Thymus (tissue), 11 donors: ENCODE measurements at regions not wholly inside any gene's neighbourhood (a gene's known extent, or its start where the extent isn't known, plus 50 kb on each side); places are given as distances from the start of the nearest gene placed in this dataset.

Source experiments
- DNase-seq, 9 donors: peaks; one replicate each; pipeline ENCODE4 v3.0.0-alpha.2; 2013; ENCODE audit warnings: low spot score in 9 of 9, low read depth in 6 of 9, missing footprints in 1 of 9
- H3K27ac ChIP-seq, 2 donors: one replicate each; pipeline ENCODE4 v1.5.1; 2013; ENCODE audit warnings: control low read depth in 1 of 2, low read depth in 1 of 2, low read length in 1 of 2, mild to moderate bottlenecking in 1 of 2, moderate library complexity in 1 of 2
- H3K27me3 ChIP-seq, 2 donors: one replicate each; pipeline ENCODE4 v1.5.1; 2013; ENCODE audit warnings: low read length in 1 of 2; ENCODE audit not compliant: control insufficient read depth in 2 of 2, insufficient read depth in 1 of 2
- H3K36me3 ChIP-seq, 2 donors: one replicate each; pipeline ENCODE4 v1.5.1; 2013; ENCODE audit warnings: low read length in 1 of 2, mild to moderate bottlenecking in 1 of 2, moderate library complexity in 1 of 2; ENCODE audit not compliant: control insufficient read depth in 2 of 2, insufficient read depth in 2 of 2
- H3K4me1 ChIP-seq, 2 donors: one replicate each; pipeline ENCODE4 v1.5.1; 2013; ENCODE audit warnings: low read length in 2 of 2; ENCODE audit not compliant: control insufficient read depth in 2 of 2, insufficient read depth in 2 of 2
- H3K4me3 ChIP-seq, 2 donors: one replicate each; pipeline ENCODE4 v1.5.1; 2013; ENCODE audit warnings: low read length in 2 of 2, control low read depth in 1 of 2, mild to moderate bottlenecking in 1 of 2
- H3K9me3 ChIP-seq, 2 donors: one replicate each; pipeline ENCODE4 v1.5.1; 2013; ENCODE audit warnings: low read length in 1 of 2, mild to moderate bottlenecking in 1 of 2; ENCODE audit not compliant: control insufficient read depth in 2 of 2, insufficient read depth in 1 of 2
- WGBS: extraction: QIAGEN DNeasy Blood & Tissue Kit; methylation state at CpG from one replicate; pipeline ENCODE4 v1.1.7; 2013; 5-methylcytosine and 5-hydroxymethylcytosine counted together
- donor health status: healthy.

DNA sequence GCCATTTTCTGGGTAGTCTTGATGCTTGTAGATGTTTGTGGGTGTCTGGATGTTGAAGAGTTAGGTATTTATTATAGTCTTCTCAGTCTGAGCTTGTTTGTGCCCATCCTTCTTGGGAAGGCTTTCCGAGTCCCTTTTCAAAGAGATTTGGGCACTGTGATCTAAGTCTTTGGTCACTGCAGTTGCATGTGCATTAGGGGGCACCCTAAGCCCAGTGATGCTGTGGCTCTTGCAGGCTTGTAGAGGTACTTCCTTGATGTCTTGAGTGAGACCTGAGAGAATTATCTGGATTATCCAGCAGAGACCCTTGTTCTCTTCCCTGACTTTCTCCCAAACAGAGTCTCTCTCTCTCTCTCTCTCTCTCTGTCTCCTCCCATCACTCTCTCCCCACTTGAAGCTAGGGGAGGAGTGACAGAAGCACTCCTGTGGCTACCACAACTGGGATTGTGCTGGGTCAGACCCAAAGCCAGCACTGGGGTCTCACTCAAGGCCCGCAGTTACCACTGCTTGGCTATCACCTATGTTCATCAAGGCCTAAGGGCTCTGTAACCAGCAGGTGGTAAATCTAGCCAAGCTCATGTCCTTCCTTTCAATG lies 68.5 kb downstream of the TMCO5A start:
- over 99% methylated on average over 2 of the region's 2 CpGs for WGBS
- H3K4me1 ChIP-seq, result no peaks in the 10 kb centered on the region
- H3K27ac ChIP-seq, result no peak overlapping the region
- no peaks in the 10 kb centered on the region for H3K27me3 ChIP-seq
- DNase-seq, result peak in 1 of 9 donors; percentile 15
- no peaks in the 10 kb centered on the region for H3K9me3 ChIP-seq
- no peak overlapping the region for H3K4me3 ChIP-seq
- no peaks in the 10 kb centered on the region for H3K36me3 ChIP-seq

DNA sequence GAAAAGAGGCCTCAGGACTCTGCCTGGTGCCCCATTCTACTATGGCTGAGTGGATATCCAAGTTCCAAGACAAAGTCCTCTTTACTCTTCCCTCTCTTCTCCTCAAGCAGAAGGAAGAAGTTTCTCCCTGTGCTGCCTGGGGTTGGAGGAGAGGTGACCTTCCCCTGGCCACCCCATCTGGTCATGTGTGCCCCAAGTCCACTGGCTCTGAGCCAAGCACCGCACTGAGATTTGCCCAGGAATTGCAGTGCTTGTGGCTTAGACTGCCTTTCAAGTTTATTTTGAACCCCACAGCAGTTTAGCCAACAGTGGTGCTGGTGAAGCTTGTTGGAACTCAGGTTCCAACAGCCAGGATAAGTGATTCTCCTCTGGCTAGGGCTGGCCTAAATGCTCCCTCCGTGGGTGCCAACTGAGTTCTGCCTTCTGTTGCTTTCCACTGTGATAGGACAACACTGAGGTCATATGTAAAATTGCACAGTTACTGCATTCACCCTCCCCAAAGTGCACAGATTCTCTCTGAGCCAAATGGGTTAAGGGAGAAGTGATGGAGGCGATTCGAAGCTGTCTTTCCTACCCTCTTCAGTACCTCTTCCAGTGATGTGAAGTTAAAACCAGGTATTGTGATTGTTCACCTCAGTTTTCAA lies 69.9 kb downstream of the TMCO5A start:
- Histone ChIP-seq H3K4me3 (no peak overlapping the region), H3K36me3 (no peaks in the 10 kb centered on the region), H3K27me3 (no peaks in the 10 kb centered on the region), H3K27ac (no peak overlapping the region), H3K4me1 (no peaks in the 10 kb centered on the region), H3K9me3 (no peaks in the 10 kb centered on the region)
- DNase-seq, result no peak
- WGBS, result 96% methylated on average over 4 of the region's 4 CpGs

DNA sequence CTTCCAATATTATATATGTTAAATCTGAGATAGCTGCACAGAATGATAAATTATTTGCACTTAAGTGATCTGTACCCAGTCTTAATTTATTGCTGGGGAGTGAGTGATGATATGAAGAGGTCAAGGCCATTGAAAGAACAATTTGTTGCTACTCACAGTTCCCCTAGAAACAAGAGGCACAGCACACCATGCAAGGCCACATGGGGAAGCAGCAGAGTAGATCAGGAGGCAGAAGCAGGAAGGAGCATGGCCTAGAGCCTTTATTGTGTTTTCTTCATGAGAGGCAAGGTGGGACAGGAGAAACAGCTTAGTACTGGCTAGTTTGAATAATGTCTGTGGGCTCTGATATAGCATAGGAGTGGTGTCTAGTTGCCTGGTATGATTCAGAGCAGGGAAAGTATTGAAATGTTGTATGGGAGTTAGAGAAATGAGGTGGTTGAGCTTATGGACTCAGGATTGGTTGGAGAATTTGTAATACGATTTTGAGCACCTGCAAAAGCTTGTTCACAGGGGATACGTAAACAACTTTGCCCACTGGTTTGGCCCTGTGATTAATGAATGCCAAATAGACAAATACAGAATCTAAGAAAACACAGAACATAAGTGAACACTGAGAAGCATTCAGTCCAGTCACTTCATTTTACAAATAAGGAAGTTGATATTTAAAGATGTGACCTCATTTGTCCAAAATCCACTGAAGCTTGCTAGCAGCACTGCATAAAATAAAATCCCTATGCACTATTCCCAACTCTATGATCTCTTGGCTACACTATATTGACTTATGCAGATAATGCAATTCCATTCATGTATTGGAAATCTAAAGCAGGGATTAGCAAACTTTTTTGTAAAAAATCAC lies 71.7 kb downstream of the TMCO5A start:
- WGBS, result 94% methylated on average over 2 of the region's 2 CpGs
- Histone ChIP-seq H3K36me3 (no peaks in the 10 kb centered on the region), H3K27ac (no peak overlapping the region), H3K9me3 (no peaks in the 10 kb centered on the region), H3K4me1 (no peaks in the 10 kb centered on the region), H3K4me3 (no peak overlapping the region), H3K27me3 (no peaks in the 10 kb centered on the region)
- DNase-seq, result no peak

DNA sequence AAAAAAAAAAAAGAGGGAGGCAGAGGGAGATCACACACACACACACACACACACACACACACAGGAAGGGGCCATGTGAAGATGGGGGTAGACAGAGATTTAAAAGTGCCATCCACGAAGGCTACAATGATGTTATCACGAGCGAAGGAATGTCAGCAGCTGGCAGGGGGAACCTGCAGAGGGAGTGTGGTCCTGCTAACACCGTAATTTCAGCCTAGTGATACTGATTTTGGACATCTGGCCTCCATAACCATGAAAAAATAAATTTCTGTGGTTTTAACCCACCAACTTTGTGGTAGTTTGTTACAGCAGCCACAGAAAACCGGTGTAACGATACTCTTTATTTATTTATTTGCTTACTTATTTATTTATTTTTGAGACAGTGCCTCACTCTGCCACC lies 76.0 kb downstream of the TMCO5A start:
- no peaks in the 10 kb centered on the region for H3K27me3 ChIP-seq
- no peaks in the 10 kb centered on the region for H3K9me3 ChIP-seq
- no peak overlapping the region for H3K4me3 ChIP-seq
- H3K36me3 ChIP-seq, result no peaks in the 10 kb centered on the region
- H3K27ac ChIP-seq, result no peak overlapping the region
- DNase-seq, result no peak
- H3K4me1 ChIP-seq, result no peaks in the 10 kb centered on the region
- 94% methylated on average over 6 of the region's 6 CpGs for WGBS

DNA sequence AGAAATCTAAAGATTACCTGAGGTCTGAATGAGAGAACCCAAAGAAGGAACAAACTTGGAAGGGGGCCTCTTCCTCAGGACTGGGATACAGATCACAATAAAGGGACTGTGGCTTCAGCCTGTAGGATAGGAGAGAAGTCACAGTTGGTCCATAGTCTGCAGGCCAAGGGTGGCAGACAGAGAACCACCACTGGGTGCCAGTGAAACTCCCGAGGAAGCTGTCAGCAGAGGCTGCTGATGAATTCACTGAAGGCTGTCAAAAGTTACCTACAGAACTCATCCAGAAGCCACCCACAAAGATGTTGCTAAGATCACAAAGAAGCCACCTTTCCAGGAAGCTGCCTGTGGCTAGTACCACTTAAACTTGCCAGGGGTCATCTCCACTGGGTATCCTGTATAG lies 78.5 kb downstream of the TMCO5A start:
- no peak for DNase-seq
- Histone ChIP-seq H3K4me3 (no peak overlapping the region), H3K36me3 (no peaks in the 10 kb centered on the region), H3K4me1 (no peaks in the 10 kb centered on the region), H3K27ac (no peak overlapping the region), H3K9me3 (no peaks in the 10 kb centered on the region), H3K27me3 (no peaks in the 10 kb centered on the region)
- 81% methylated on average over 1 of the region's 1 CpG for WGBS

DNA sequence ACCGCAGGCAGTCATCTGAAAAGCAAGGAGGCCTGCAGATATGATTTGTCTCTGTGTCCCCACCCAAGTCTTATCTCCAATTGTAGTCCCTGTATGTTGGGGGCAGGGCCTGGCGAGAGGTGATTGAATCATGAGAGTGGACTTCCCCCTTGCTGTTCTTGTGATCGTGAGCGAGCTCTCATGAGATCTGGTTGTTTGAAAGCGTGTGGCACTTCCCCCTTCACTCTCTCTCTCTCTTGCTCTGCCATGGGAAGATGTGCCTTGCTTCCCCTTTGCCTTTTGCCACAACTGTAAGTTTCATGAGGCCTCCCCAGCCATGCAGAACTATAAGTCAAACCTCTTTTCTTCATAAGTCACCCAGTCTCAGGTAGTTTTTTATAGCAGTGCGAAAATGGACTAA lies 83.3 kb downstream of the TMCO5A start:
- Histone ChIP-seq H3K27me3 (no peaks in the 10 kb centered on the region), H3K4me1 (no peaks in the 10 kb centered on the region), H3K36me3 (no peaks in the 10 kb centered on the region), H3K4me3 (no peak overlapping the region), H3K9me3 (no peaks in the 10 kb centered on the region), H3K27ac (no peak overlapping the region)
- no peak for DNase-seq
- WGBS, result 92% methylated on average over 6 of the region's 6 CpGs

DNA sequence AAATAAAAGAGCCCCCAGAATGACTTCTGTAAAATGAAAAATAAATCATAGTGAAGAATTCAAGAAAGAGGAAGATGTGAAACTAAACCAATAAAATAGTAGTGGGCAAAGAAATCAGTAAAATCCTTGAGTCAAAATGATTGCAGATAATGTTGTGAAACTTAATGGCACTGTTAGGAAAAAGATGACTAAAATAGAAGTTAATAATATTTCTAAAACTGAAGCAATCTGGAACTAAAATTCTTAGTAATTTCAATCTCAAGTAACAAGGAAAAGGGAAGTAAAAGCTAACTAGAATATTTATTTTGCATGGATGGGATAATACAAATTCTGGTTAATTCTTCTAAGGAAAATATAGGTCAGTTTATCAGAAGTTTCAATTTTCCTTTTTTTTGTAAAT lies 84.6 kb downstream of the TMCO5A start:
- Histone ChIP-seq H3K4me3 (no peak overlapping the region), H3K36me3 (no peaks in the 10 kb centered on the region), H3K9me3 (peaks cover 0 to under 1% of the 10 kb centered on the region in 2 donors), H3K4me1 (no peaks in the 10 kb centered on the region), H3K27me3 (no peaks in the 10 kb centered on the region), H3K27ac (no peak overlapping the region)
- DNase-seq, result no peak

DNA sequence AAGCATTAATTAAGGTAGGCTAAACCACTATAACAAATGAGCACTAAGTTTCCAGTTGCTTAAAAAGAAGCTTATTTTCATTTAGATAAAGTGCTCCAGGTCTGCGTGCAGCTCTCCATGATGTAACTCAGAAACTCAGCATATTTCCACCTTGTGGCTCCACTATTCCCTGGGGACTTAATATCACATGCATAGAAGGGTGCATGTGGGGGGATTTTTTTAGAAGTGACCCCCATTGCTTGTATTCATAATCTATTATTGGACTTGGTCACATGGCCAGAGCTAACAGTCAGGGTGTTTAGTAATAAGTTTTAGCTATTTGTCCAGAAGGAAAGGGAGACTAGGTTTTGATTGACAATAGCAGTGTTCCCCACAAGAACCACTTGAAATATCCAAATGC lies 86.8 kb downstream of the TMCO5A start:
- 94% methylated on average over 1 of the region's 1 CpG for WGBS
- no peaks in the 10 kb centered on the region for H3K4me1 ChIP-seq

DNA sequence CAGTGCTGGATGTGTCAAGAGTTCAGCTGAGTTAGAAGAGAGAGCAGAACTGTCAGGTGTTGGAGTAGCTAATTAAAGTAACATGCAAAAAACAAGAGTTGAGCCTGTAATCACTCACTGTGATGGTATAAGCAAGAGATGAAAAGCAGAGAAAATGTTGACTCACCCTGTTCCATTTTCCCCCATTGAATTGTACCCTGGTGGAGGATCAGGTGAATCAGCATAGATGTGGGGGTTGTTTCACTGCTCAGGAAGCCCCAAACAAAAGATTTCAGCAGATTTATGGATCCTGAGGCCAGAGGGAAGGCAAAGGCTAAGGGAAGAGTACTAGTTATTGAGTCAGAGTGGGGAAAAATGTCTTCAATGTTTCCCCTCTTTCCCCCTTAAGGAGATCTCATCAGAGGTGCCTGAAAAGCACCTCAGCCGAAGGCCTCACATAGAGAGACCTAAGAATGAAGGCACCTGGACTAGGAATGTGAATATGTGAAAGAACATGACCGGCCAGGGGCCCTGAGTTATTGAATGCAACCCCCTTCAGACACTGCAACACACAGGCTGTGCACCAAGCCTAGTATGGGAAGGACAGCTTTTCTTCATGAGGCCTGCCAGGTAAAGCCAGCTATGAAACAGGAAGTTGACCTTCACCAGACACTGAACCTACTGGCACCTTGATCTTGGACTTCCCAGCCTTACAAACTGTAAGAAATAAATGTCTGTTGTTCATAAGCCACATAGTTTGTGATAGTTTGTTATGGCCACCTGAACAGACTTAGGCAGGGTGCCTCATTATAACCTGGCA lies 90.1 kb downstream of the TMCO5A start:
- Histone ChIP-seq H3K27me3 (no peaks in the 10 kb centered on the region), H3K4me3 (no peak overlapping the region), H3K9me3 (peaks cover 0 to 1% of the 10 kb centered on the region in 2 donors), H3K27ac (no peak overlapping the region), H3K36me3 (no peaks in the 10 kb centered on the region), H3K4me1 (no peaks in the 10 kb centered on the region)
- no peak for DNase-seq
- WGBS, result 99% methylated on average over 2 of the region's 2 CpGs

More for the DNA sequence above, 86.8 kb downstream of the TMCO5A start:
- Histone ChIP-seq H3K4me3 (no peak overlapping the region), H3K27ac (no peak overlapping the region), H3K36me3 (no peaks in the 10 kb centered on the region), H3K27me3 (no peaks in the 10 kb centered on the region), H3K9me3 (peaks cover 0 to 1% of the 10 kb centered on the region in 2 donors)
- DNase-seq, result no peak
